ENCODE measurements at regions not wholly inside any gene's neighbourhood (a gene's known extent, or its start where the extent isn't known, plus 50 kb on each side); places are given as distances from the start of the nearest gene placed in this dataset.

GRCh38 chr12:114743289-114743688 lies 59.3 kb upstream of the TBX3 start:
- intact Hi-C loops (cut with DNase I): no loop called here
- DNase-seq (ENCODE audit: low spot score): no peak

GRCh38 chr12:114742363-114742762 lies 58.4 kb upstream of the TBX3 start:
- intact Hi-C loops (cut with DNase I): no loop called here
- DNase-seq (ENCODE audit: low spot score): no peak

- intact Hi-C loops (cut with DNase I): no loop called here
- DNase-seq (ENCODE audit: low spot score): no peak
Measured at GRCh38 chr12:114741940-114742339, 58.0 kb upstream of the TBX3 start.

GRCh38 chr12:114740448-114740847 lies 56.5 kb upstream of the TBX3 start:
- intact Hi-C loops (cut with DNase I): no loop called here
- DNase-seq (ENCODE audit: low spot score): no peak

- DNase-seq (ENCODE audit: low spot score): no peak
- intact Hi-C loops (cut with DNase I): no loop called here
Measured at GRCh38 chr12:114738460-114739184, 54.6 kb upstream of the TBX3 start.

GRCh38 chr12:114735680-114736374 lies 51.9 kb upstream of the TBX3 start:
- intact Hi-C loops (cut with DNase I): no loop called here
- DNase-seq (ENCODE audit: low spot score): no peak

- intact Hi-C loops (cut with DNase I): no loop called here
Measured at GRCh38 chr12:114735011-114735410, 51.0 kb upstream of the TBX3 start.

GRCh38 chr12:114733919-114734318 lies 49.9 kb upstream of the TBX3 start:
- intact Hi-C loops (cut with DNase I): no loop called here
- no peak for DNase-seq (ENCODE audit: low spot score)

More at GRCh38 chr12:114735011-114735410, 51.0 kb upstream of the TBX3 start:
- no peak for DNase-seq (ENCODE audit: low spot score)
